ENCODE measurements at regions not wholly inside any gene's neighbourhood (a gene's known extent, or its start where the extent isn't known, plus 50 kb on each side); places are given as distances from the start of the nearest gene placed in this dataset.
"Not testable (repeated sequence)": the region's sequence is repeated elsewhere in the genome, so short reads cannot be mapped to it uniquely, and the experiment has no call there.

GRCh38 chr6:44036699-44037101, 90.6 kb downstream of the MRPL14 start:
- no peak for DNase-seq

- DNase-seq: no peak
Observed at GRCh38 chr6:44036196-44036595, 91.1 kb downstream of the MRPL14 start.

GRCh38 chr6:44035621-44036020, 91.6 kb downstream of the MRPL14 start:
- DNase-seq: no peak

- no peak for DNase-seq
Observed at GRCh38 chr6:44034931-44035345, 92.3 kb downstream of the MRPL14 start.

GRCh38 chr6:44034391-44034861, 92.8 kb downstream of the MRPL14 start:
- DNase-seq: no peak

GRCh38 chr6:44030812-44031454, 96.3 kb downstream of the MRPL14 start:
- no peak for DNase-seq

- no peak for DNase-seq
Observed at GRCh38 chr6:44029444-44030185, 97.6 kb downstream of the MRPL14 start.

- DNase-seq: no peak
Observed at GRCh38 chr6:44028789-44029310, 98.4 kb downstream of the MRPL14 start.

GRCh38 chr6:44025226-44025625, 102.0 kb downstream of the MRPL14 start:
- no peak for DNase-seq

- no peak for DNase-seq
Observed at GRCh38 chr6:44024574-44025219, 102.6 kb downstream of the MRPL14 start.

- no peak for DNase-seq
Observed at GRCh38 chr6:44023586-44024454, 103.4 kb downstream of the MRPL14 start.

GRCh38 chr6:44022671-44023352, 104.4 kb downstream of the MRPL14 start:
- DNase-seq: no peak

GRCh38 chr6:44022296-44022661, 105.0 kb downstream of the MRPL14 start:
- no peak for DNase-seq

GRCh38 chr6:44021589-44022295, 105.5 kb downstream of the MRPL14 start:
- no peak for DNase-seq

GRCh38 chr6:44020664-44021425, 106.4 kb downstream of the MRPL14 start:
- no peak for DNase-seq

GRCh38 chr6:44020148-44020547, 107.1 kb downstream of the MRPL14 start:
- no peak for DNase-seq

- not testable (repeated sequence) for DNase-seq
Observed at GRCh38 chr6:44017307-44017706, 109.9 kb downstream of the MRPL14 start.

- no peak for DNase-seq
Observed at GRCh38 chr6:44016131-44016870, 111.0 kb downstream of the MRPL14 start.

GRCh38 chr6:44012078-44012493, 115.2 kb downstream of the MRPL14 start:
- no peak for DNase-seq

Data from DMS153 (cell line).